ENCODE measurements at regions not wholly inside any gene's neighbourhood (a gene's known extent, or its start where the extent isn't known, plus 50 kb on each side); places are given as distances from the start of the nearest gene placed in this dataset.
"Not testable (repeated sequence)": the region's sequence is repeated elsewhere in the genome, so short reads cannot be mapped to it uniquely, and the experiment has no call there.

- DNase-seq (ENCODE audit: low read depth in 4 of 4, low spot score in 3 of 4) = no peak
These were observed 1426.5 kb downstream of the CDH11 start for GRCh38 chr16:63695347-63695746.

DNA sequence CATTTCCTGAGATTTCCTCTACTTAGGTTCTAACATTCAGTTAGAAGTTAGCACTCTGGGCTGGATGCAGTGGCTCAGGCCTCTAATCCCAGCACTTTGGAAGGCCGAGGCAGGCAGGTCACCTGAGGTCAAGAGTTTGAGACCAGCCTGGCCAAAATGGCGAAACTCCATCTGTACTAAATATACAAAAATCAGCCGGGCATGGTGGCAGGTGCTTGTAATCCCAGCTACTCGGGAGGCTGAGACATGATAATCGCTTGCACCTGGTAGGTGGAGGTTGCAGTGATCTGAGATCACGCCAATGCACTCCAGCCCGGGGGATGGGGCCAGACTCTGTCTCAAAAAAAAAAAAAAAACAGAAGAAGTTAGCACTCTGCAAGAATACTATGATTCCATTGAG, 1430.9 kb downstream of the CDH11 start:
- DNase-seq (ENCODE audit: low read depth in 4 of 4, low spot score in 3 of 4) = no peak

GRCh38 chr16:63690267-63690666, 1431.6 kb downstream of the CDH11 start:
- DNase-seq (ENCODE audit: low read depth in 4 of 4, low spot score in 3 of 4) = no peak

DNA sequence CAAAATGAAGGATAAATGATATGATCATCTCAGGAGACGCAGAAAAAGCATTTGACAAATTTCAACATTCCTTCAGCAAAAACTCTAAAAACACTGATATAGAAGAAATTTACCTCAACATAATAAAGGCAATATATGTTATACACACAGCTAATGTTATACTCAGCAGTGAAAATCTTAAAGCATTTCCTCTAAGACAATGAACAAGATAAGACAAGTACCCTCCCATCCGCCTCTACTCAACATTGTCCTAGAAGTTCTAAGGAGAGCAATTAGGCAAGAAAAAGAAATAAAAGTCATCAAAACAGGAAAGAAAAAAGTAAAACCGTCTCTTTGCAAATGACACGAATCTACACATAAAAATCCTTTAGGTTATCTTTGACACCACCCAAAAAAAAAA, 1432.8 kb downstream of the CDH11 start:
- DNase-seq (ENCODE audit: low read depth in 4 of 4, low spot score in 3 of 4) = no peak

DNA sequence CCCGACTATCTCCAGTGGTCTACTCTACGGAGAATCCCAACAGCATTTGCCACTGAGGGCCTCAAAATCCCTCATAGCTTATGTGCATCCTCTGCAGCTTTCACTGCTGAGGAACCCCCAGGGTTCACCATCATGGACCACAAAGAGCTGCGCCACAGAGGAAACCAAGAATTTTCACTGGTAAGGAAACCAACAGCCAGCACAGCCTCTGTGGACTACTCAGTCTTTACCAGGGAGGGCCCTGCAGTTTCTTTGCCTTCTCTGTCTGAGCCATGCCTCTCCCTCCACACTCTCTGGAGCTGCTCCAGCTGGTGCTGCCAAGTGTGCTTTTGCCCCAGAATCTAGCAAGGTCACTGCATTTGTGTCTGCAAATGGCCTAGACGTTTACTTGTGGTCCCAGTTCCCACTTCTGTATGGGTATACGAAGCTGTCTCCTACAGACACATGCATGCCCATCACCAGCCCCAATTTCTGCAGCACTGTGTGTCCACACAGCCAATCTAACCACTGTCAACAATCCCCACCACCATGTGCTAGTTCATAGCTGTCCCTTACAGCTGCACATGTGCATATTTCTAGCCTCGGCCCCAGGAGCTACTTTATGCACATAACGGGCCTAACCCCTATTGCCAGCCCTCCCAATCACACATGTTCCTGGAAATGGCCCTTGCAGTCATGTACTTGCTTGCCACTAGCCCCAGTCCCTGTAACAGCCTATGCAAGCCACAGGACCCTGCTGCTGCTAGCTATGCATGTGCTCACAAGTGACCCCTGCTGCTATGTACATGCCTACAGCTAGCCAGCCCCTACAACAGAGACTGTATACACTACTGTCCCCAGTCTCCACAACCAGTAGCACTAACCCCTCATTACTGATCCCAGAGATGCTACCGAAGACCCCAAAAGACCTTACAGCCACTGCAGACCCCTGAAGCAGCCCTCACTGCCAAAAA, 1437.4 kb downstream of the CDH11 start:
- DNase-seq (ENCODE audit: low read depth in 4 of 4, low spot score in 3 of 4) = no peak

GRCh38 chr16:63682844-63683243, 1439.0 kb downstream of the CDH11 start:
- no peak for DNase-seq (ENCODE audit: low read depth in 4 of 4, low spot score in 3 of 4)

DNA sequence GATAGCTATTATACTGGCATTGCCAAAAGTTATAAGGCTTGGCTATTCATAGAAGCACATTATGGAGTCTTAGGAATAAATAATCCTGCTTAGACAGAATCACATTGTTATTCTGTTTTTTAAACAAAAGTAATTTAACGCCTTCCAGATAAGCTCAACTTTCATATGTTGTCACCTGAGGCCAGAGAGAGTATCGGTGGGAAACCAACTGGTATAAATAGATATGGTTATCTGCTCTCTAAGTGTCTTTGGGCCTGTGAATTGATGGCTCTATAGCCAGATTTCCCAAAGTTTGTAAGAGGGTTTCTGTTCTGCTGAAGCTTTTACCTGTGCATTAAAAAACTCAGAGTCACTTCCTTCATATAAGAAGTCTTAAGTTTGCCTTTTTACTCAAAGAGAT, 1449.4 kb downstream of the CDH11 start:
- DNase-seq (ENCODE audit: low read depth in 4 of 4, low spot score in 3 of 4) = no peak

DNA sequence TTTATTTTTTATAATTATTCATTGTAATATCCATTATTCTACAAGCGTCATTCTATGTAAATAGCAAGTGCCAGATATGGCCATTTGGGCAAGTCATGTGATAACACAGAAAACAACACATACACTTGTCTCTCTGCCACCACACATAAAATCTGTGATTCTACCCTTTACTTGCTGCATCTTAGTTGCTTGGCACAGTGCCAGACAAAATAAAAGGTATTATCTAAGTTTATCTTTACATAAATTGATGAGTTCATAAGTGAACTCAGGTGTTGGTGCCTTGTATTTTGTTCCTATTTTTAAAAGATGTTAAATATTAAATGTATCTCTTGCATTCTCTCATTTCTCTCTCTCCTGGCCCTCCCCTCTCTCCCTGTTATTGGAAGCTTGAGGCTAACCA, 1458.7 kb downstream of the CDH11 start:
- no peak for DNase-seq (ENCODE audit: low read depth in 4 of 4, low spot score in 3 of 4)

DNA sequence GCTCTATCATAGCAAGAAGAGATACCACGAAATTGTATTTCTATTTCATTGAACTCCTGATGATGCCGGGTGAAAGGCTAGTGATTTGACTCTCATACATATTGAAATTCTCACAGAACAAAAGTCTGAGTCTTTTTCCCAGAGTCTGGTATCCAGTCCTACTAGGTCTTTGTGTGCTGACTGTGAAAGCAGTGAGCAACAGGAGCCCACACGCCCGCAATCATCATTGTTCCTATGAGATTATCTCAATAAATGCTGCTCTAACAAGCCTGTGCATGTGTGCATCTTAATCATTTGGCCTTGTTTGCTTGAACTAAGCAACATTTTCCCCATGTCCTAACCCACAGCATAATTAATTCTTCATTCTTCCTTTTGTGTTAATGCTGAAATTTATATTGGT, 1466.0 kb downstream of the CDH11 start:
- no peak for DNase-seq (ENCODE audit: low read depth in 4 of 4, low spot score in 3 of 4)

DNA sequence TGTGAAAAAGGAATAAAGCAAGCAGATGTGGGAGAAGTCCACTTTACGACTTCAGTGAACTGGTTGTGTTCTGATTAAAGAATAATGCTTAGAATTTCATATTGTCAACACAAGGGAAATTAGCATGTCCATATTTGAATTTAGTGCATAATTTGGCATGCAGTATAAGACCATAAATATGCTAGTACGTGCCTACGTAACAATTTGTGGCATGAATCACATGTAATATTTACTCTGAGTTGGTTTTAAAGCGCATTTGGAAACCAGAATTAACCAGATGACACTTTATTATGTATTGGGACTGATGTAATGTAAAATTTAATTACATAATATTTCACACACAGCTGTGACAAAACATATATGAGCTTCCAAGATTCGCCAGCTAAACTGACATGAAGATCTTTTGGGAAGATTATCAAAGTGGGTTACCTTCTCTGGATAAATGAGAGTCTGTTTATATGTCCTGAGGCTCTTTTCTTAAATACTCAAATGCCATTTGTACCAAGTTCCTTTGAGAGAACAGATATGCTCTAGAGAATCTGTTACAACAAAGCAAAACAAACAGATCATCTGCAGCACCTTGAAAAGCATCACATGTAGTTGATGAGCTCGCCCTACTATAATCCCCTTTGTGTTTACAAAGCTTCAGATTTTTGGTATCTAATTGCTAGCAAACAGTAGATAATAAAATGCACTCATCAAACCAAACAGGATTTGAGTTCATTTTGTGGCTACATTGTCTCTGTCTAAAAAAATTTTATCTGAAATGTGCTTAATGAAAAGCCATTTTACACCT, 1468.6 kb downstream of the CDH11 start:
- DNase-seq (ENCODE audit: low read depth in 4 of 4, low spot score in 3 of 4) = no peak

- DNase-seq (ENCODE audit: low read depth in 4 of 4, low spot score in 3 of 4) = no peak
These were observed 1469.8 kb downstream of the CDH11 start for GRCh38 chr16:63652091-63652490.

DNA sequence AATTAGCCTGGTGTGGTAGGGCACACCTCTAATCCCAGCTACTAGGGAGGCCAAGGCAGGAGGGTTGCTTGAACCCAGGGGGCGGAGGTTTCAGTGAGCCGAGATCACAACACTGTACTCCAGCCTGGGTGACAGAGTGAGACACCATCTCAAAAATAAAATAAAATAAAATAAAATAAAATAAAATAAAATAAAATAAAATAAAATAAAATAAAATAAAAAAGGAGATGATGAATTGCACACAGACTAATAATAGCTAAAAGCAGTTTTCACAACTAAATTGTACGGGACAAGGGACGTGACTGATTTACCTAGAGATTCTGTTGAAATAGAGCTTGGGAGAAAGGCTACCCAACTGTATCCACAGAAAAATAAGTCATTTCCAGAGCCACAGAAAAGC, 1471.3 kb downstream of the CDH11 start:
- no peak for DNase-seq (ENCODE audit: low read depth in 4 of 4, low spot score in 3 of 4)

DNA sequence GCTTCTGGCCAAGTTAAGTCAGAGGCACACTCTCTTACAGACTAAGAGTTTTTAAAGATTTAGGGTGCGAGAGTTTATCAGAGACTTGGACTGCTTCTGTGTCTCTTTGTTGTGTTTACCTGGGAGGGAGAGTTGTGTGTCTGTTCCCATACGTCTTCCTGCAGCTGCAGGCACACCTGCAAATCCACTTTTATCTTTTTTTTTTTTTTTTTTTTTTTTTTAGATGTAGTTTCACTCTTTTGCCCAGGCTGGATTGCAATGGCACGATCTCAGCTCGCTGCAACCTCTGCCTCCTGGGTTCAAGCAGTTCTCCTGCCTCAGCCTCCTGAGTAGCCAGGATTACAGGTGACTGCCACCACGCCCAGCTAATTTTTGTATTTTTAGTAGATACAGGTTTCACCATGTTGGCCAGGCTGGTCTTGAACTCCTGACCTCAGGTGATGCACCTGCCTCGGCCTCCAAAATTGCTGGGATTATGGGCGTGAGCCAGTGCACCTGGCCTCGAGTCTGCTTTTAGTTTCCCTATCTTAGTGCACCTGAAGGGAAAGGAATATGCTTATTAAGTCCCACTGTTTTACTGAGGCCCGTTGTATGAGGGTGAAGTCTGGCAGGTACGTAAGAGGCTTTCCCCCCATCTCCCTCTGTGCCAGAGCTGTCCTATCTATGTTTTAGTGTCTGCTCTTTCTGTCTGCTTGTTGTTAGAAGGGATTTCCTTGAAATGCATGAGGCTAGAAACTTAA, 1488.0 kb downstream of the CDH11 start:
- not testable (repeated sequence) for DNase-seq (ENCODE audit: low read depth in 4 of 4, low spot score in 3 of 4)

DNA sequence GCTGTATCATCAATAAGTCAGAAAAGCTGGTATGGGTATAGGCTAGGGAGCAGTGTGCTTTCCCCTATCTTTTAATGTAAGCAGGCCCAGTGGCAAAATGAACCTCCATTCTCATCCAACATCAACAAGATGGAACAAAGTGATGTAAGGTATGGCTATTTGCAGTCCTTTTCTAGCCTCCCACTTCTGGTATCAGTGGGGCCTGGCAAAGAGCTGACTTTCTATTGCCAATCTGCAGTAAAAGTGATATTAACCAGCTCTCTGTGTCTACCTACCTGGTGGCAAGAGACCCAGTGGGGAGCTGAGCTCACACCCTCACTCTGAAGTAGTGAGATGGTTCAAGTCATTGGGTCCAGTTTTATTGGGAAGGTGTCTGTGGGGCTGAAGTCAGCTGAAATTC, 1492.6 kb downstream of the CDH11 start:
- no peak for DNase-seq (ENCODE audit: low read depth in 4 of 4, low spot score in 3 of 4)

DNA sequence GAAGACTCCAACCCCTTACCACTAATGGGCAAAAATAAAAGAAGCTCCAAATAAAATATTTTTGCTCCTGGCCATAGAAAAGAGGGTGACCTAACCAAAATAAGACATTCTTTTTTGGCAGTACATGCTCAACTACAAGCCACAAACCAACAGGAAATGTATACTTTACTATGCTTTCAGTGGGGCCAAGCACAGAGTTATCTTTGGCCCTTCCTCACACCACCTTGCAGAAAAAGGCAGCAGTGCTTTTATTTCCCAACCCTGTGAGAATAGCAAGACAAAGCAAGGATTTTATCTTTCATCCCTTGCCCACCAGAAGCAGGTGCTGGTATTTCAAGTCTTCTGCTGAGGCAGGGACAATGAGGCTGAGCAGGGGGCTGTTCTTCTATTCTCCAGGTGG, 1493.1 kb downstream of the CDH11 start:
- no peak for DNase-seq (ENCODE audit: low read depth in 4 of 4, low spot score in 3 of 4)

DNA sequence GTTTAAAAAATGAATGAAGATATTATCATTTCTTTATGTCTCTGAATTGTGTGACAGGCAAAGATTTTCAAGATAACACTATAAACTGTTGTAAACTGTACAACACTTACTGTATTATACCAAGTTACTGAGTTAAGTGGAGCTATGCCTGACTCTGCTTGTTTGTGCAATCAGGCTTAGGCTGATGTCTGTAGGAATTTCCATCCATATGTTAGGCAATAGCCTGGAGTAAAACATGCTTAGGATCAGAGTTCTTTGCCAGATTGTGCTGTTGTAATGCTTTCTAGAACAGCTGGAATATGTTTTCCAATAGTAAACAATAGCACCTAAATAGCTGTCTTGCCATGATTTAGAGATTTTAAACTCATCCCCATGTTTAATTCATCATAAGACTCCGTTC, 1496.7 kb downstream of the CDH11 start:
- DNase-seq (ENCODE audit: low read depth in 4 of 4, low spot score in 3 of 4) = no peak

DNA sequence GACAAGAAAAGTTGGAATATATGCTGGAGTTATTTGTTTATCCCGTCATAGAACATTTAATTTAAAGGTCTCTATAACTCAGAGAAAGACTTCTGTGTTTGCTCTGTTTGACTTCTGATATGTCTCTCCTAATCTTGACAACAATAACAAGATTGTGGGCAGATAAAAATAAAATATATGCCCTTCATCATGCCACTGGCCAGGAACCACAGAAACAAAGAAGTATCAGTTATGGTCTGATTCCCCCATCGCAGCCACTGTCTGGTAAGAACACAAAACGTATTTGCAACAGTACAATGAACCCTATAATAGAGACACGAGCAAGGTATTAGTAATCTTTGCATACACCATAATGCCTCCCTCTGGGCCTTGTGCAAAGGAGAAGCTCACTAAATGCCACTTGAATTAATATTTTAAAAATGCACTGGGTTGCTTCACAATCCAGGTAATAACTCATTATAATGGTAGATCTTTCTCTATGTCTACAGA, 1498.3 kb downstream of the CDH11 start:
- DNase-seq (ENCODE audit: low read depth in 4 of 4, low spot score in 3 of 4) = no peak

DNA sequence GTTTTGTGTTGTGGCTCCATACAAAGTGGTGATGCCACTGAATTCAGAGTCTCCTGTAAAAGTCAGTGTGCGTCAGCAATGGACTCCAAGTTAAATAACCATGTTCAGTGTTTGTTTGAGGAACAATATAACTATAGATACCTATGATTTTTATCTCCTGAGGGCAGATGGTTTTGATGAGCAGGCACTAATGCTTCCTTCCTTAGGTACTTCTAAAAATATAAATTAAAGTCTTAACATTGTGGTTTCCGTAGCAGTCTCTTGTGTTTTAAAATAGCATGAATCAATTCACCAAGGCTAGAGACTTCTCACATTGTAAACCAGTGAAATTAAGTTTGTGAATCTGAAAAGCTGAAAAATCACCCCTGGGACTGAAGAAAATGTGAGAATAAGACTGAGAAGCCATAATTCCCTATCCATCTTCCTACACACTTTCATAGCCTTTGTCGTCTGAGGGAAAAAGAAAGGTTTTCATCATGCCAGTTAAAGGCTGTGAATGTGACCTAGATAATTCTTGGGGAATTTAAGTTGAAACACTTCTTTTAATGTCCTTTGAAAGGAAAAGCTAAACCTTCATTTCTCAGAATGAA, 1502.9 kb downstream of the CDH11 start:
- DNase-seq (ENCODE audit: low read depth in 4 of 4, low spot score in 3 of 4) = no peak

GRCh38 chr16:63617990-63618763, 1503.7 kb downstream of the CDH11 start:
- no peak for DNase-seq (ENCODE audit: low read depth in 4 of 4, low spot score in 3 of 4)

Measured in right renal pelvis (tissue), 4 donors.